GM12874 (cell line): ENCODE measurements at regions not wholly inside any gene's neighbourhood (a gene's known extent, or its start where the extent isn't known, plus 50 kb on each side); places are given as distances from the start of the nearest gene placed in this dataset.

Experiments
- CTCF ChIP-seq: IDR thresholded peaks from 2 replicates; pipeline ENCODE4 v1.5.1; 2011; ENCODE audit warnings: low read depth, mild to moderate bottlenecking, control low read depth, low read length, moderate library complexity; ENCODE audit not compliant: insufficient read depth

GRCh38 chr22:49198705-49199084 is 629.0 kb downstream of the BRD1 start:
- TF ChIP-seq CTCF: no peak

GRCh38 chr22:49197986-49198704 is 629.5 kb downstream of the BRD1 start:
- no peak for TF ChIP-seq CTCF

DNA sequence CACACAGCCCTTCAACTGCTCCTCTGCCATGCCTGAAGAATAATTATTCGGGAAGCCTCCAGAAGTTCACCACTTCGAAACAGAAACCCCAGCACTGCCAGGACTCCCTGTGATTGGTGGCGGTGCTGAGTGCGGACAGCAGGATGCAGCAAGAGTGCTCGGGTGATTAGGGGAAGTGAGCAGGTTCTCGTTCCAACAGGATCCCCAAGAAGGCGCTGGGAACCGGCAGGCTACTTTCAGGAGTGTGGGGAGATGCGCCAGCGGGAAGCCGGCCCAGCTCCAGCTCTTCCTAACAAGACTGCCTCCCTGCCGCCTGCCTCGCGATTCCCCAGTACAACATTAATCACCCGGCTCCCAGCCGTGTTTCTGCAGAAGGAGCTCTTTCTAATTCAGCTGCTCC is 630.2 kb downstream of the BRD1 start:
- TF ChIP-seq CTCF: no peak

DNA sequence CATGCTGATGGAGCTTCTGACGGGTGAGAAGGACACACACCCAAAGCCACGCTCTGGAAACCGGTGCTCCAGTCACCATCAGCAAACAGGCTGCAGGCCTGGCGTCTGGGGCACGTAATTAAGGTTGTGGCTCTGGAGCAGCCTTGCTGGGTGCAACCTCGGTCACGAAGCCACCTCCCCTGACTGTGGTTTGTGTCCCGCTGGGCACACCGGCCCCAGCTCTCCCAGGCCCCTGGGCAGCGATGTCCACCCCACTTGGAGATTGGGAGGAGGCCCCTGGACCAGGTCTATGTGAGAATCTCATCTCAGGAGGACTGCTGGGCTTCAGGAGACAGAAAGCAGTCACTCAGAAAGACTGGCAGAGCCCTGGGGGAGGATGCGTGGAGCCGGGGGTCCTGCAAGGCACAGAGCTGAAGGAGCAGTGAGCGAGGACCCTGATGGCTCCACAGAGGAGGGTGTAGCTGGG is 631.6 kb downstream of the BRD1 start:
- no peak for TF ChIP-seq CTCF

DNA sequence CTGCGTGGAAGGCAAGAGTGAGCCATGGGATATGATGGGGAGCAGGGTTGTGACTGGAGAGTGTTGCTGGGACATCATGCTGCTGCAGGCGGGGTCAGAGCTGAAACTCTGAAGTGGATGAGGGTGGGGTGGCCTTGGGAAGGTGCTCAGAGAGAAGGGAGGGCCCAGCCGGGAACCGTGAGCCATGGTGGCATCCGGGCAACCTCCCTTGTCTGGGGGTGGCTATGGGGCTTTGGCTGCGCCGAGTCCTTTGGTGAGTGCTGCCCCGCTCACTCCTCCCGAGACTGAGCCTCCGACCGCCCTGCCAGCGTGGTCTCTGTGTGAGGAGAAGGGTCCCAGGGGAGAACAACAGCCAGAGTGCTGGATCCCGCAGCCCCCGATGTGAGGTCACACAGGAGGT is 632.0 kb downstream of the BRD1 start:
- no peak for TF ChIP-seq CTCF

DNA sequence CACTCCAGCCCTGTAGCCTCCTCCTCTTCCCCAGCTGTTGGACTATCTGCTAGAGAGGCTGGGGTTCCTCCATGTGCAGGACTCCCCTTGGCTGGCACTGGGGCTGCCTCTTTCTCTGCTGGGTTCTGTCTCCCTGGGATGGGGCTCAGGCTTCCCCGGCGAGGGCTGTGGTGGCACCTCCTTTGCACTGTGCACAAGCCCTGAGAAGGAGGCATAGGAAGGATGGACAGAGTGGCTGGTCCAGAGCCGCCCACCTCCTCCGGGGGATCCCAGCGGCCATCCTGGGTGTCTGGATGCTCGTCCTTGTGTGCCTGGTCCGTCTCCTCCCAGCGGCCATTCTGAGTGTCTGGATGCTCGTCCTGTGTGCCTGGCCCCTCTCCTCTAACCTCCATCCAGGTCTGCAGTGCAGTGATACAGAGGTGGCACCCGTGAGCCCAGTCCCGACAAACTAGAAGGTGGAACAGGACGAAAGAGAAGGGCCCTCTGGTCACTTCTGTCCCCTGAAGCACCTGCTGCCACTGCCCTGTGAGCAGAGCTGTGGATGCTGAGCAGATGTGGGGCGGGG is 633.7 kb downstream of the BRD1 start:
- no peak for TF ChIP-seq CTCF

DNA sequence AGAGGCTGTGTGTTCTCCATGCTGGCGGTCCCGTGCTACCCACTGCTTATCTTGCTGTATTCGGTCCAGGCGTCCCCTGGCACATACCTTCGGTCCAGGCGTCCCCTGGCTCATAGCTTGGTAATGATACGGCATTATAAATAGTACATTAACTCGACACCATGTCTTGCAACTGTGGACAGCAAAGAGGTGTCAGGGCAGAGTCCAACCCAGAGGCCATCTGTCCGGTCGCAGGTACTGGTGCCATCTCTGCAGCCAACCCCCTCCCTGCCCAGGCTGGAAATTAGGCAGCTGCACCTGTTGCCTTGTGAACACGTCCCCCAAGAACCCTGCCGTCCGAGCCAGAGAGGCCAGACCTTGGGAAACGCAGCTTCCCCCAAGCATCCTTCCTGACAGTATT is 634.3 kb downstream of the BRD1 start:
- no peak for TF ChIP-seq CTCF
